ENCODE measurements at regions not wholly inside any gene's neighbourhood (a gene's known extent, or its start where the extent isn't known, plus 50 kb on each side); places are given as distances from the start of the nearest gene placed in this dataset.
A peak's percentile ranks its signal among the peaks of the same experiment; 100 is the strongest.
"Not testable (repeated sequence)": the region's sequence is repeated elsewhere in the genome, so short reads cannot be mapped to it uniquely, and the experiment has no call there.

GRCh38 chr12:34190054-34190453 is 167.8 kb downstream of the ALG10 start:
- no peak for DNase-seq (ENCODE audit: low spot score)

GRCh38 chr12:34198924-34199323 is 176.6 kb downstream of the ALG10 start:
- DNase-seq (ENCODE audit: low spot score), result no peak

- no peak for DNase-seq (ENCODE audit: low spot score)
Observed at GRCh38 chr12:34203866-34204620, 181.7 kb downstream of the ALG10 start.

DNA sequence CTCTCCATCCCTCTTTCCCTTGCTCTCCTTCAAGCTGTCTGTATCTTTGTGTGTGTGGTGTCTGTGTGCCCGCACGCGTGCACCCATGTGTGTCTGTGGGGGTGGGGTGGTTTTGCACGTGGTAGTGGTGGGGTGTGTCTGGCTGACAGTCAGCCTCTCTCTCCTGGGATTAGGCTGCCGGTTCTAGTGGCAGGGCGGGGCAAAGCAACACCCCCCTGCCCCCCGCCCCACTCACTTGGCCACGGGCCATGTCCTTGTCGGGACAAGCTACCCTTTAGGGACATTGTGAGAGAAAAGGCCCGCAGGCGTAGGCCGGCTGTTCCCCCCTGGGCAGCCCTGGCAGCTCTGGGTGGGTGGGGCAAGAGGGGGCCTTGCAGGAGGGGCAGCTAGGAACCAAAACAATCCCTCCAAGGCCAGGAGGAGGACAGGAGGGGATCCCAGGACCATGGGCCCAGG is 182.6 kb downstream of the ALG10 start:
- no peak for DNase-seq (ENCODE audit: low spot score)

- DNase-seq (ENCODE audit: low spot score), result no peak
Observed at GRCh38 chr12:34205401-34205800, 183.1 kb downstream of the ALG10 start.

DNA sequence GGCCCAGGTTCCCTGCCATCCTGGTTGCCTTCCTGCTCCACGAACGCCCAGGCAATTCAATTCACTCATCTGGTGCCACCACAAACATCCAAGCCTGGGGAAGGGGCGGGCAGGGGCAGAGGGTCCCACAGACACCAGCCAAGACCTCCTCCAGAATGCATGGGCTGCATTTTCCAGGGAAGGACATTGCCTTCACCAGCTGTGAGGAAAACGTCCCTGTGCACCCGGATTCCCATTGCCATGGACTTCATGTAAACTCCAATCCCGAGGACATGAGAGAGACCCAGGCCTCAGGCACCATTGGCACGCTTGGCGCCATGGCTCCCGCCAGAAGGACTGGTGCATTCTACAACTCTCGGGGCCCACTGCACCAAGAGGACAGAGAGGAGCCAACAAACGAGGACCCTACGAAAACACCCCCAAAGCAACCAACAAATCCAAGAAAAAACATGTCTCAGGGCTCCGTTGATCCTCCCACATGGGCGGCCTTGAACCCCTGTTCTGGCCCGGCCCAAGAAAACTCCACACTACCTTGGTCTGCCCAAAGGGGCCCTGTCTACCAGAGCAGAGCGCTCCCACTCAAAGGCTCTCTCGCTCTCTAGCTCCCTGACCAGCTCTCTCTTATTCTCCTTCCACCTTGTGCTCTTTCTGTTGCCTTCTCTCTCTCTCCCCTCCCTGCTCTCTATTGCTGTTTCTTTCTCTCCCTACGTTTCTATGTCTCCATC is 183.9 kb downstream of the ALG10 start:
- DNase-seq (ENCODE audit: low spot score), result no peak

DNA sequence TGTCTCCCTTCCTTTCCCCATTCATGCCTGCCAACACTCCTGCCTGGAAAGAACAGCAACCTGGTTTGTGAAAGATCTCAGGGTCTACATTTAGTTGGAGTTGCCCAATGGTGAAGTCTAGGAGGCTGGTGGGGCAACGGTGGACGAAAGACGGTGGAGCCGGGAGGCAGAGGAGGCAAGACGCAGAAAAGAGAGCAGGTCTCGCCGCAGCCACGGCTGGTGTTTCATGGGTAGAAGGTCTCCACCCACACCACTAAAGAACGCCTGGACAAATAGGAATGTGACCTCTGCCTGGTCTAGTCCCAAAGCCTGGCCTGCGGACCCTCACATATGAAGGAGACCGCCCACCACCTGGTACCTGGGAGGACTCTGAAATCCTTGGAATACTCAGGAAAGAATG is 185.6 kb downstream of the ALG10 start:
- no peak for DNase-seq (ENCODE audit: low spot score)

DNA sequence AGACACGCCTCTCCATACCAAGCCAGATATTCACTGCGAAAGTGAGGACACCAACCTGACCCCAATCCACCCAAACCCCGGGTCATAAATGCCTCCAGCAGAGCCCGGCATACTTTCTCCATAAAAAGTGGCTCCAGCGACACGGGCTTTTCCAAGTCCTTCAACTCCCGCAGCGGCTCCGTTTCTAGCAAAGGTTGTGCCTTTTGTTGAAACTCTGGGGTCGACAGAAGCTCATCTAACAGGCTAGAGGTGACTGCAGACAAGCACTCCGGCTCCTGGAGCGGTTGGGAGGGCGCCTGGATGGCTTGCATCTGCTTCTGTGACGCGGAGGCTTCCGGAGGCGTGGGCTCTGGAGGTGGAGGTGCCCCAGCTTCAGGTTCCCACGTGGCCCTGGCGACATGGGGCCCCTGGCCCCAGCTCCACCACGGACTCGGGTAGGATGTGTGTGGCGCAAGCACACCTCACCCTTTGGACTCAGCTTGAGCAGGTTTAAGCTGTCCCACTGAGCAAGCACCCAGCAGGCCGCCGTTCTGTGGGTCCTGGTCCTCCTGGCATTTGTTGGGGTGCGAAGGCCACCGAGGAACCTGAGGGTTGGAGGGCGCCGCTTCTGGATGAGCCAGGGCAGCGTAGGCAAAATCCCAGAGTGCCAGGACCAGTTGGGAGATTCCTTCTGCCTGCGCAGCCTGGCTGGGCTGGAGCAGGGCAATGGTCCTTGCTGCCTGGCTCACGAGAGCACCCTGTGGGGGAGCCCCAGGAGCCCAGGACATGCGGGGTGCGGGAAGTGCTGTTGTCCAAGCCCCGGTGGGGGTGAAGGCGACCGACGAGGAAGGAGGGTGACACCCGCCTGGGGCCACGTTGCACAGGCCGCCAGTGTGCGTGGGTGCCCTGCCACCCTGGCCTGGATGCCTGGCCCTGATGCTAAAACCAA is 186.3 kb downstream of the ALG10 start:
- no peak for DNase-seq (ENCODE audit: low spot score)

DNA sequence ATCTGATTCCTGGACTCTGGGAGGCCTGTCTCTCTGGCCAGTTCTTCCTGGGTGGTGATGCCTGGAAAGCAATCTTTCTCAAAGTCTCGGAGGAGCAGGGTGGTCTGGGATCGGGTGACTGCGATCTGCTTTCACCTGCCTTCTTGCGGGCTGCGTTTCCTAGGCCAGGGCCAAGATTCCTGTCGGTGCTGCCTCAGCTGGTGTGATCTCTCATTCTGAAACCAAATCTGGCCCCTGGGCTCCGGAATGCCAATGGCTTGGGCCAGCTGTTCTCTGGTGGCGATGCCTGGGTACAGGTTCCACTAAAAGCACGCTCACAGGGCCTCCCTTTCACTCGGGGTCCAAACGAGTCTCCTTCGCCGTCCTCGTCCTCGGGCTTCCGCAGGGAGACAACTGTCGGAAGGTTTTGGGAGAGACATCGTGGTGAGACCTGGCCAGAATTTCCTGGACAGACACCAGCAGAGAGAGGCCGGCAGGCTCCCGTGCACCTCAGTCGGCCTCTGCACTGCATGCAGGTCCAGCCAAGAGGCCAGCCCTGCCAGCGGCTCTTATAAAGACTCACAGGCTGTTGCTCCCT is 187.1 kb downstream of the ALG10 start:
- DNase-seq (ENCODE audit: low spot score), result no peak

- DNase-seq (ENCODE audit: low spot score), result no peak
Observed at GRCh38 chr12:34210183-34210582, 187.9 kb downstream of the ALG10 start.

- DNase-seq (ENCODE audit: low spot score), result no peak
Observed at GRCh38 chr12:34210689-34211530, 188.6 kb downstream of the ALG10 start.

GRCh38 chr12:34212651-34213050 is 190.4 kb downstream of the ALG10 start:
- DNase-seq (ENCODE audit: low spot score), result no peak

DNA sequence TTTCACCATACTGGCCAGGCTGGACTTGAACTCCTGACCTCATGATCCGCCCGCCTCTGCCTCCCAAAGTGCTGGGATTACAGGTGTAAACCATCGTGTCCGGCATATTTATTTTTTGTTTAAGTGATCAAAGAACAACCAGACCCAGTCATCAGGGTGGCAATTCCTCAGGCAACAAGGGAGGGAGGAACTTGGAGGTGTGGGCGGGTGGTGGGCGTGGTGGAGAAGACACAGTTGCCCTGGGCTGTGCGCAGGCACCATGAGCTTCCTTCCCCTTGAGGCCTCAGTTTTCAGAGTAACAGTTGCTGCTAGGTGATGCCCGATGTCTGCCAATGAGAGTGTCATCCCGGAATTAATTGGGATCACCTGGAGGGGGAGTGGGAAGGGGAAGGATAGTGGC is 191.7 kb downstream of the ALG10 start:
- no peak for DNase-seq (ENCODE audit: low spot score)

DNA sequence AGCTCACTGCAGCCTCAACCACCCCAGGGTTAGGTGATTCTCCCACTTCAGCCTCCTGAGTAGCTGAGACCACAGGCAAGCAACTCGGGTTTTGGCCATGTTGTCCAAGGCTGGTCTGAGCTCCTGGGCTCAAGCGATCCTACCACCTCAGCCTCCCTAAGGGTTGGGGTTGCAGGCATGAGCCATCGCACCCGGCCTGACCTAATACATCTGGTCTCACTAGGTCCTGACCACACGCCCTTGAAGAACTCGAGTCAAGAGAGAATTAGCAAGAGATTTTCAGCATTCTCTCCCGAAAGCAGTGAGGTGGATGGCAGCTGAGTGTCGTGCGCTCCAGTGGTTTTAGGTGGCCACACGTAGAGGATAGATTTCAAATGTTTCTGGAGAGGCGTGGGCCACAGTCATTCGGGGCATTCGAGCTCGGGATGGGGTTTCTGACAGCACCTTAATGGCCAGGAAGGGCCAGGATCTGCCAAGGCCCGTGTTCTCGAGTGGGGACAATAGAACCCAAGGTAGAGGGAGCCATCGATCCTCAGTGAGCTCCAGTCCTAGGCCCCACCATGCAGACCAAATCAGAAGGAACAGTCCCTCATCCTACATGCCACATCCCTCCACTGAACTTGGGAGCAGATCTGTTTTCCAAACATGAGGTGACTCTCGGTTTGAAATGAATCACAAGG is 193.1 kb downstream of the ALG10 start:
- no peak for DNase-seq (ENCODE audit: low spot score)

- DNase-seq (ENCODE audit: low spot score), result no peak
Observed at GRCh38 chr12:34215893-34216285, 193.6 kb downstream of the ALG10 start.

DNA sequence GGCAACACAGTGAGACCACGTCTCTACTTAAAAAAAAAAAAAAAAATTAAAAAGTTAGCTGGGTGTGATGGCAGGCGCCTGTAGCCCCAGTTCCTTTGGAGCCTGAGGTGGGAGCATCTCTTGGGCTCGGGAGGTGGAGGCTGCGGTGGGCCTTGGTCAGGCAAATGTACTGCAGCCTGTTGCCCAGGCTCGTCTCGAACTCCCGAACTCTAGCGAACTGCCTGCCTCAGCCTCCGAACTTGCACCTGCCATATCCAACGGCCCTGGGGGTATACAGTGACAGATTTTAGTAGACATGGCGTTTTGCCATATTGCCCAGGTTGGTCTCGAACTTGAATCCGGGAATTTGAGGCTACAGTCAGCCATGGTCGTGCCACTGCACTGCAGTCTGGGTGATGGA is 195.4 kb downstream of the ALG10 start:
- no peak for DNase-seq (ENCODE audit: low spot score)

GRCh38 chr12:34218193-34219045 is 196.1 kb downstream of the ALG10 start:
- peak; percentile 54 for DNase-seq (ENCODE audit: low spot score)

- DNase-seq (ENCODE audit: low spot score), result no peak
Observed at GRCh38 chr12:34219046-34219770, 196.9 kb downstream of the ALG10 start.

DNA sequence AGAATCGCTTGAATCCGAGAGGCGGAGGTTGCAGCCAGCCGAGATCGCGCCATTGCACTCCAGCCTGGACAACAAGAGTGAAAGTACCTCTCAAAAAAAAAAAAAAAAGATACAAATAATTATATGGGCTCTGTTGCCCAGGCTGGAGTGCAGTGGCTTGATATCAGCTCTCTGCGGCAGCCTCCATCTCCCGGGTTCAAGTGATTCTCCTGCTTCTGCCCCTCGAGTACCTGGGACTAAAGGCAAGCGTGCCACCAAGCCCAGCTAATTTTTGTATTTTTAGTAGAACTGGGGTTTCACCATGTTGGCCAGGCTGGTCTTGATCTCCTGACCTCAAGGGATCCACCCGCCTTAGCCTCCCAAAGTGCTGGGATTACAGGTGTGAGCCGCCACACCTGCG is 197.8 kb downstream of the ALG10 start:
- not testable (repeated sequence) for DNase-seq (ENCODE audit: low spot score)

All from iPS-NIHi11 (cell line).